ENCODE measurements at regions not wholly inside any gene's neighbourhood (a gene's known extent, or its start where the extent isn't known, plus 50 kb on each side); places are given as distances from the start of the nearest gene placed in this dataset.

DNA sequence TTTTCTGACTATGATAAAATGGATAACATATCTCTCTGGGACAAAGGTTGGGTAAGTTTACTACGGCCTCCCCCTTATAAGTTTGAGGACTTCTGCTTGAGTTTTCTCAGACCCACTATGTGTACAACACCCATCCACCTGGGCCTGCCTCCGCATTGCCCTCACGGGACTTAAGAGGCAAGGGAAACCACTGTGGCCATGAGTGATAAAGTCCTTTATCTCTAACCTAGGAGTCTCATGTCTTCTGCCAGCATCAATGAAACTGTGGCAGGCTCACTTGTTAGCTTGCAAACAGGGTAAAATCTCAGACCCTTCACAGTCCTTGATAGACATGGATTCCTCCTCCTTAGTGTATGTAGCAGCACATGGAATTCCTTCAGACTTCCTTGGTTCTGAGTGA lies 173.4 kb upstream of the MYLIP start:
- intact Hi-C loops (cut with DNase I), result no loop called here
- TF ChIP-seq, protein P1, sequence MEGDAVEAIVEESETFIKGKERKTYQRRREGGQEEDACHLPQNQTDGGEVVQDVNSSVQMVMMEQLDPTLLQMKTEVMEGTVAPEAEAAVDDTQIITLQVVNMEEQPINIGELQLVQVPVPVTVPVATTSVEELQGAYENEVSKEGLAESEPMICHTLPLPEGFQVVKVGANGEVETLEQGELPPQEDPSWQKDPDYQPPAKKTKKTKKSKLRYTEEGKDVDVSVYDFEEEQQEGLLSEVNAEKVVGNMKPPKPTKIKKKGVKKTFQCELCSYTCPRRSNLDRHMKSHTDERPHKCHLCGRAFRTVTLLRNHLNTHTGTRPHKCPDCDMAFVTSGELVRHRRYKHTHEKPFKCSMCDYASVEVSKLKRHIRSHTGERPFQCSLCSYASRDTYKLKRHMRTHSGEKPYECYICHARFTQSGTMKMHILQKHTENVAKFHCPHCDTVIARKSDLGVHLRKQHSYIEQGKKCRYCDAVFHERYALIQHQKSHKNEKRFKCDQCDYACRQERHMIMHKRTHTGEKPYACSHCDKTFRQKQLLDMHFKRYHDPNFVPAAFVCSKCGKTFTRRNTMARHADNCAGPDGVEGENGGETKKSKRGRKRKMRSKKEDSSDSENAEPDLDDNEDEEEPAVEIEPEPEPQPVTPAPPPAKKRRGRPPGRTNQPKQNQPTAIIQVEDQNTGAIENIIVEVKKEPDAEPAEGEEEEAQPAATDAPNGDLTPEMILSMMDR (IDR thresholded peaks at IDR 0.05), result no peak
- TF ChIP-seq POLR2A (IDR thresholded peaks at IDR 0.05) (no peak), EP300 (IDR thresholded peaks at IDR 0.05) (no peak)
- Histone ChIP-seq H3K9me3 (no peaks in the 10 kb centered on the region), H3K4me3 (no peak overlapping the region), H3K27me3 (no peaks in the 10 kb centered on the region), H3K4me1 (ENCODE audit: insufficient read depth) (peaks cover 6% of the 10 kb centered on the region), H3K36me3 (no peaks in the 10 kb centered on the region), H3K27ac (no peak overlapping the region)
- 86 to 100% (median 87%) methylated on average over 3 of the region's 3 CpGs for WGBS, 3 donors
- no peak for DNase-seq

GRCh38 chr6:15953152-15953880 lies 175.6 kb upstream of the MYLIP start:
- intact Hi-C loops (cut with DNase I), result no loop called here
- DNase-seq, result no peak
- WGBS, 3 donors, result 29 to 39% (median 32%) methylated on average over 3 of the region's 3 CpGs
- TF ChIP-seq, protein P1 (IDR thresholded peaks at IDR 0.05), result no peak
- TF ChIP-seq EP300 (IDR thresholded peaks at IDR 0.05), result no peak
- TF ChIP-seq POLR2A (IDR thresholded peaks at IDR 0.05), result no peak
- peaks cover 6% of the 10 kb centered on the region for H3K4me1 ChIP-seq (ENCODE audit: insufficient read depth)
- no peaks in the 10 kb centered on the region for H3K9me3 ChIP-seq
- H3K27ac ChIP-seq, result no peak overlapping the region
- no peaks in the 10 kb centered on the region for H3K36me3 ChIP-seq
- no peak overlapping the region for H3K4me3 ChIP-seq
- no peaks in the 10 kb centered on the region for H3K27me3 ChIP-seq

DNA sequence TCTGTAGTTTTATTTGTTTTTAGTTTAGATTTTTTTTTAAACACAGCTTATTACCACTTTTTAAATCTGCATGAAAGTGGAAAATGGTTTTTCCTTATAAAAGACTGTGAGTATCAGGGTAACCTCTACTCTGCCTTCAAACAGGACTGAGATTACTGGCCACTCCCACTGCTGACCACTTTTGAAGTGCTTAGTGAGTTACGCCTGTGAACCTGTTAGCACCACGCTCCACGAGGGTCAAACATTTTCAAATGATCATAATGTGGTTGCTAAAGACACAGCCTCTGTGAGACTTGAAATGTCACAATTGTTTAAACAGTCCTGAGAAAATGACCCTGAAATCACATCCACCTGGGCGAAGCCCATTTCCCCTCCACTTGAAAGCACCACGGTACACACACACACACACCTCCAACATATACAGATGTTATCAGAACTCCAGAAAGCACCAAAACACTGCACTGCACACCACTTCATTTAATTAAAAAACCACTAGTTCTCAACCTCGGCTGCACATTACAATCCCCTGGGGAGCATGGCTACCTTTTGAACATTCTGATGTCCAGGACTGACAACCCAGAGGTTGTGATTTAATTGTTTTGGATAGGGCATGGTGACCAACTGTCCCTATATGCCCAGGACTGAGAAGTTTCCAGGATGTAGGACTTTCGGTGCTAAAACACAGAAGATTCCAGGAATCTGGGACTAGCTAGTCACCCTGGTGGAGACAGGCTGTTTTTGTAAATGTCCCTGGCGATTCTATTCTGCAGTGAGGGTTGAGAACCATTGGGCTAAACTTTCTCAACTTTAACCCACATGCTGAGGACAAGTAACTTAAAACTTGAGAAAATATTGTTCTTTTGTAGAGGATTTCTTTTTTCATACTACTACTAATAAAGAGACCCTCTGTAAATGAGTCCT lies 176.4 kb upstream of the MYLIP start:
- H3K27me3 ChIP-seq, result no peaks in the 10 kb centered on the region
- 81 to 87% (median 82%) methylated on average over 8 of the region's 8 CpGs for WGBS, 3 donors
- TF ChIP-seq, protein P1 (IDR thresholded peaks at IDR 0.05), result no peak
- TF ChIP-seq POLR2A (IDR thresholded peaks at IDR 0.05), result no peak
- no peak overlapping the region for H3K27ac ChIP-seq
- DNase-seq, result no peak
- H3K36me3 ChIP-seq, result no peaks in the 10 kb centered on the region
- H3K9me3 ChIP-seq, result no peaks in the 10 kb centered on the region
- intact Hi-C loops (cut with DNase I), result no loop called here
- H3K4me3 ChIP-seq, result no peak overlapping the region
- peaks cover 6% of the 10 kb centered on the region for H3K4me1 ChIP-seq (ENCODE audit: insufficient read depth)

- intact Hi-C loops (cut with DNase I), result no loop called here
- no peak for DNase-seq
Observed at GRCh38 chr6:15950962-15951569, 177.8 kb upstream of the MYLIP start.

More at GRCh38 chr6:15950962-15951569, 177.8 kb upstream of the MYLIP start:
- H3K36me3 ChIP-seq, result no peaks in the 10 kb centered on the region
- no peaks in the 10 kb centered on the region for H3K27me3 ChIP-seq
- no peak overlapping the region for H3K4me3 ChIP-seq
- peaks cover 5% of the 10 kb centered on the region for H3K4me1 ChIP-seq (ENCODE audit: insufficient read depth)
- H3K27ac ChIP-seq, result no peak overlapping the region
- 93 to 95% (median 94%) methylated on average over 3 of the region's 3 CpGs for WGBS, 3 donors
- no peak for TF ChIP-seq EP300 (IDR thresholded peaks at IDR 0.05)
- TF ChIP-seq, protein P1 (IDR thresholded peaks at IDR 0.05), result no peak
- no peaks in the 10 kb centered on the region for H3K9me3 ChIP-seq

Measured in ovary (tissue), 7 donors.